Loucy (cell line): ENCODE measurements at regions not wholly inside any gene's neighbourhood (a gene's known extent, or its start where the extent isn't known, plus 50 kb on each side); places are given as distances from the start of the nearest gene placed in this dataset.

Experiments used
- H2AFZ ChIP-seq: fragments of 200-600 bp; sonication (generic); 2 replicates; pipeline ENCODE4 v1.6.0; 2016; ENCODE audit warnings: antibody characterized with exemption, mild to moderate bottlenecking, low read length, moderate library complexity
- H3F3A ChIP-seq: fragments of 200-600 bp; 2 replicates; pipeline ENCODE4 v1.6.0; 2016; ENCODE audit warnings: antibody characterized with exemption, low read depth, mild to moderate bottlenecking
- H3K27me3 ChIP-seq: fragments of 200-600 bp; sonication (generic); 2 replicates; pipeline ENCODE4 v1.6.1; 2014; ENCODE audit warnings: low read length, mild to moderate bottlenecking; ENCODE audit not compliant: insufficient read depth, poor library complexity, severe bottlenecking
- H3K36me3 ChIP-seq: fragments of 200-600 bp; sonication (generic); 2 replicates; pipeline ENCODE4 v1.6.1; 2016; ENCODE audit warnings: low read length; ENCODE audit not compliant: insufficient read depth
- H3K4me1 ChIP-seq: fragments of 200-600 bp; sonication (generic); 2 replicates; pipeline ENCODE4 v1.5.1; 2014; ENCODE audit warnings: low read length, mild to moderate bottlenecking; ENCODE audit not compliant: insufficient read depth, poor library complexity, severe bottlenecking
- H3K4me2 ChIP-seq: fragments of 200-600 bp; sonication (generic); 2 replicates; pipeline ENCODE4 v1.6.0; 2014; ENCODE audit warnings: antibody characterized with exemption, low read length, low read depth, mild to moderate bottlenecking; ENCODE audit not compliant: poor library complexity, severe bottlenecking
- H3K4me3 ChIP-seq: fragments of 200-600 bp; sonication (generic); 2 replicates; pipeline ENCODE4 v1.5.1; 2014; ENCODE audit warnings: low read length, mild to moderate bottlenecking, mixed read lengths; ENCODE audit not compliant: poor library complexity, severe bottlenecking
- H3K79me2 ChIP-seq: fragments of 200-600 bp; sonication (generic); 2 replicates; pipeline ENCODE4 v1.6.1; 2014; ENCODE audit warnings: low read length; ENCODE audit not compliant: insufficient read depth
- H3K9ac ChIP-seq: fragments of 200-600 bp; sonication (generic); 2 replicates; pipeline ENCODE4 v1.6.0; 2014; ENCODE audit warnings: mild to moderate bottlenecking, low read depth, low read length, moderate library complexity; ENCODE audit not compliant: poor library complexity, severe bottlenecking
- H3K9me2 ChIP-seq: fragments of 200-600 bp; sonication (generic); replicated peaks from 2 replicates; pipeline ENCODE4 v1.6.1; 2016; ENCODE audit warnings: low read depth, low read length, mixed read lengths
- H3K9me3 ChIP-seq: fragments of 200-600 bp; sonication (generic); 2 replicates; pipeline ENCODE4 v1.6.1; 2014; ENCODE audit warnings: mild to moderate bottlenecking, antibody characterized with exemption, low read length, low read depth; ENCODE audit not compliant: insufficient read depth
- H4K20me1 ChIP-seq: fragments of 200-600 bp; sonication (generic); 2 replicates; pipeline ENCODE4 v1.6.0; 2014; ENCODE audit warnings: antibody characterized with exemption, low read length, mild to moderate bottlenecking; ENCODE audit not compliant: insufficient read depth, poor library complexity, severe bottlenecking
- CTCF ChIP-seq: fragments of 200-600 bp; sonication (generic); conservative IDR thresholded peaks from 2 replicates; pipeline ENCODE4 v1.5.1; 2014; ENCODE audit warnings: mild to moderate bottlenecking, antibody characterized with exemption, low read length
- EZH2phosphoT487 ChIP-seq: fragments of 200-600 bp; IDR thresholded peaks from 2 replicates; pipeline ENCODE4 v1.6.1; 2018; ENCODE audit warnings: antibody characterized with exemption, mild to moderate bottlenecking, moderate library complexity, borderline replicate concordance

GRCh38 chr5:102613661-102614060 is 114.9 kb upstream of the SLCO6A1 start:
- no peaks in the 10 kb centered on the region for H3K9me3 ChIP-seq

GRCh38 chr5:102617191-102618187 is 118.7 kb upstream of the SLCO6A1 start:
- Histone ChIP-seq H3K4me1 (no peaks in the 10 kb centered on the region), H3K79me2 (no peaks in the 10 kb centered on the region), H3K9me2 (no peaks in the 10 kb centered on the region), H3F3A (no peaks in the 10 kb centered on the region), H3K36me3 (no peaks in the 10 kb centered on the region), H2AFZ (no peak overlapping the region), H3K9ac (no peak overlapping the region), H3K9me3 (no peaks in the 10 kb centered on the region), H3K4me2 (no peak overlapping the region), H4K20me1 (no peaks in the 10 kb centered on the region), H3K4me3 (no peak overlapping the region), H3K27me3 (no peaks in the 10 kb centered on the region)
- no peak for TF ChIP-seq EZH2phosphoT487
- no peak for TF ChIP-seq CTCF

More at GRCh38 chr5:102613661-102614060, 114.9 kb upstream of the SLCO6A1 start:
- Histone ChIP-seq H3K4me2 (no peak overlapping the region), H3K4me1 (no peaks in the 10 kb centered on the region), H2AFZ (no peak overlapping the region), H3K9me2 (no peaks in the 10 kb centered on the region), H3K27me3 (no peaks in the 10 kb centered on the region), H4K20me1 (no peaks in the 10 kb centered on the region), H3K79me2 (no peaks in the 10 kb centered on the region), H3K9ac (no peak overlapping the region), H3K36me3 (no peaks in the 10 kb centered on the region), H3F3A (no peaks in the 10 kb centered on the region), H3K4me3 (no peak overlapping the region)
- TF ChIP-seq CTCF (no peak), EZH2phosphoT487 (no peak)

GRCh38 chr5:102622262-102622661 is 123.5 kb upstream of the SLCO6A1 start:
- Histone ChIP-seq H3F3A (no peaks in the 10 kb centered on the region), H3K4me2 (no peak overlapping the region), H3K4me1 (no peaks in the 10 kb centered on the region), H3K9me3 (no peaks in the 10 kb centered on the region), H3K27me3 (no peaks in the 10 kb centered on the region), H3K9ac (no peak overlapping the region), H3K9me2 (no peaks in the 10 kb centered on the region), H3K4me3 (no peak overlapping the region), H4K20me1 (no peaks in the 10 kb centered on the region), H3K79me2 (no peaks in the 10 kb centered on the region), H3K36me3 (no peaks in the 10 kb centered on the region), H2AFZ (no peak overlapping the region)
- no peak for TF ChIP-seq CTCF
- TF ChIP-seq EZH2phosphoT487 = no peak
